ENCODE measurements at regions not wholly inside any gene's neighbourhood (a gene's known extent, or its start where the extent isn't known, plus 50 kb on each side); places are given as distances from the start of the nearest gene placed in this dataset.

- DNase-seq: no peak
- 75 to 88% (median 83%) methylated on average over 3 of the region's 3 CpGs for WGBS, 5 donors
- intact Hi-C loops (cut with DNase I; ENCODE audit: low total_unique reads): no loop called here
- Histone ChIP-seq H3K27ac (no peak overlapping the region), H3K36me3 (no peaks in the 10 kb centered on the region), H3K27me3 (replicated peaks in 1 of 7) (no peaks in the 10 kb centered on the region), H3K9me3 (no peaks in the 10 kb centered on the region), H3K4me3 (no peak overlapping the region), H3K4me1 (no peaks in the 10 kb centered on the region)
- TF ChIP-seq POLR2A (IDR thresholded peaks at IDR 0.05) (no peak), POLR2AphosphoS5 (IDR thresholded peaks at IDR 0.05) (no peak)
- TF ChIP-seq, protein P1, sequence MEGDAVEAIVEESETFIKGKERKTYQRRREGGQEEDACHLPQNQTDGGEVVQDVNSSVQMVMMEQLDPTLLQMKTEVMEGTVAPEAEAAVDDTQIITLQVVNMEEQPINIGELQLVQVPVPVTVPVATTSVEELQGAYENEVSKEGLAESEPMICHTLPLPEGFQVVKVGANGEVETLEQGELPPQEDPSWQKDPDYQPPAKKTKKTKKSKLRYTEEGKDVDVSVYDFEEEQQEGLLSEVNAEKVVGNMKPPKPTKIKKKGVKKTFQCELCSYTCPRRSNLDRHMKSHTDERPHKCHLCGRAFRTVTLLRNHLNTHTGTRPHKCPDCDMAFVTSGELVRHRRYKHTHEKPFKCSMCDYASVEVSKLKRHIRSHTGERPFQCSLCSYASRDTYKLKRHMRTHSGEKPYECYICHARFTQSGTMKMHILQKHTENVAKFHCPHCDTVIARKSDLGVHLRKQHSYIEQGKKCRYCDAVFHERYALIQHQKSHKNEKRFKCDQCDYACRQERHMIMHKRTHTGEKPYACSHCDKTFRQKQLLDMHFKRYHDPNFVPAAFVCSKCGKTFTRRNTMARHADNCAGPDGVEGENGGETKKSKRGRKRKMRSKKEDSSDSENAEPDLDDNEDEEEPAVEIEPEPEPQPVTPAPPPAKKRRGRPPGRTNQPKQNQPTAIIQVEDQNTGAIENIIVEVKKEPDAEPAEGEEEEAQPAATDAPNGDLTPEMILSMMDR (IDR thresholded peaks at IDR 0.05 in 8 of 11, conservative IDR thresholded peaks at IDR 0.05 in 3 of 11): no peak
Observed at GRCh38 chr10:126734967-126735366, 64.5 kb upstream of the C10orf90 start.

- 81 to 96% (median 92%) methylated on average over 5 of the region's 5 CpGs for WGBS, 5 donors
- intact Hi-C loops (cut with DNase I; ENCODE audit: low total_unique reads): no loop called here
Observed at GRCh38 chr10:126736142-126736541, 65.6 kb upstream of the C10orf90 start.

DNA sequence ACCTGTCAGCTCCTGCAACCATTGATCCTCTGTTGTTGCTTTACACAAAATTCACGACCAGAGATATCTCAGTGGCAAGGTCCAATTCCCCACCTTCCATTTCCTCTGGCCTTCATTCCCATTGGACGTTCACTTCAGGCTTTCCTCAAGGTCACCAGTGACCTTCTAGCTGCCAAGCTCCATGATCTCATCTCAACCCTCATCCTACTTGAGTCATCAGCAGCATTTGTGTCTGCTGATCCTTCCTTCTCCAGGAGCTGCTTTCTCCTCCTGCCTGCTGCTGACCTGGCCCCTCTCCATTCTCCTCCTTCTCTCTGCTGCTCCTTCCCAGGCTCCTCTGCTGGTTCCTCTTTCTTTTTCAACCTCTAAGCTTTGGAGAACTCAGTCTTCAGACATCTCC, 66.2 kb upstream of the C10orf90 start:
- intact Hi-C loops (cut with DNase I; ENCODE audit: low total_unique reads): no loop called here
- H3K4me3 ChIP-seq: no peak overlapping the region
- no peaks in the 10 kb centered on the region for H3K36me3 ChIP-seq
- H3K27me3 ChIP-seq (replicated peaks in 1 of 7): no peaks in the 10 kb centered on the region
- WGBS, 5 donors: 37 to 66% (median 53%) methylated on average over 2 of the region's 2 CpGs
- TF ChIP-seq POLR2AphosphoS5 (IDR thresholded peaks at IDR 0.05) (no peak), POLR2A (IDR thresholded peaks at IDR 0.05) (no peak)
- TF ChIP-seq, protein P1 (IDR thresholded peaks at IDR 0.05 in 8 of 11, conservative IDR thresholded peaks at IDR 0.05 in 3 of 11): no peak
- no peak for DNase-seq
- no peaks in the 10 kb centered on the region for H3K9me3 ChIP-seq
- no peak overlapping the region for H3K27ac ChIP-seq
- H3K4me1 ChIP-seq: no peaks in the 10 kb centered on the region

More at GRCh38 chr10:126736142-126736541, 65.6 kb upstream of the C10orf90 start:
- H3K27ac ChIP-seq: no peak overlapping the region
- H3K4me3 ChIP-seq: no peak overlapping the region
- H3K36me3 ChIP-seq: no peaks in the 10 kb centered on the region
- H3K9me3 ChIP-seq: no peaks in the 10 kb centered on the region
- H3K27me3 ChIP-seq (replicated peaks in 1 of 7): no peaks in the 10 kb centered on the region
- H3K4me1 ChIP-seq: no peaks in the 10 kb centered on the region
- TF ChIP-seq, protein P1 (IDR thresholded peaks at IDR 0.05 in 8 of 11, conservative IDR thresholded peaks at IDR 0.05 in 3 of 11): no peak
- TF ChIP-seq POLR2AphosphoS5 (IDR thresholded peaks at IDR 0.05): no peak
- no peak for TF ChIP-seq POLR2A (IDR thresholded peaks at IDR 0.05)
- DNase-seq: no peak

GRCh38 chr10:126738001-126738400, 67.5 kb upstream of the C10orf90 start:
- H3K27me3 ChIP-seq (replicated peaks in 1 of 7): no peaks in the 10 kb centered on the region
- no peaks in the 10 kb centered on the region for H3K4me1 ChIP-seq
- H3K27ac ChIP-seq: no peak overlapping the region
- DNase-seq: no peak
- intact Hi-C loops (cut with DNase I; ENCODE audit: low total_unique reads): no loop called here
- H3K9me3 ChIP-seq: no peaks in the 10 kb centered on the region
- no peaks in the 10 kb centered on the region for H3K36me3 ChIP-seq
- 81 to 94% (median 89%) methylated on average over 4 of the region's 4 CpGs for WGBS, 5 donors
- TF ChIP-seq POLR2AphosphoS5 (IDR thresholded peaks at IDR 0.05): no peak
- TF ChIP-seq, protein P1 (IDR thresholded peaks at IDR 0.05 in 8 of 11, conservative IDR thresholded peaks at IDR 0.05 in 3 of 11): no peak
- TF ChIP-seq POLR2A (IDR thresholded peaks at IDR 0.05): no peak
- H3K4me3 ChIP-seq: no peak overlapping the region

Data from spleen (tissue), 11 donors.